ENCODE measurements at regions not wholly inside any gene's neighbourhood (a gene's known extent, or its start where the extent isn't known, plus 50 kb on each side); places are given as distances from the start of the nearest gene placed in this dataset.

- H3K4me1 ChIP-seq (ENCODE audit: insufficient read depth, low read length, poor library complexity, severe bottlenecking) = no peaks in the 10 kb centered on the region
- no peaks in the 10 kb centered on the region for H3K9me2 ChIP-seq (ENCODE audit: insufficient read depth, low read length)
- H3K4me3 ChIP-seq (ENCODE audit: low read depth, low read length, poor library complexity, severe bottlenecking) = no peak overlapping the region
- no peaks in the 10 kb centered on the region for H3K36me3 ChIP-seq (ENCODE audit: insufficient read depth, low read length)
- H3K79me2 ChIP-seq (ENCODE audit: insufficient read depth, low read depth, low read length) = no peaks in the 10 kb centered on the region
- no TSS peak for BruUV-seq (replicated peaks)
- H3K27ac ChIP-seq (ENCODE audit: low read depth, low read length, poor library complexity, severe bottlenecking) = no peak overlapping the region
- no peaks in the 10 kb centered on the region for H3K9me3 ChIP-seq (ENCODE audit: low read length)
- POLR2A ChIA-PET = no interaction called here
- TF ChIP-seq CTCF (conservative IDR thresholded peaks at IDR 0.05; ENCODE audit: low read length) (no peak), EZH2phosphoT487 (IDR thresholded peaks at IDR 0.05; ENCODE audit: borderline replicate concordance, low read depth, low read length) (no peak)
- no peak for DNase-seq (ENCODE audit: low spot score)
- CTCF ChIA-PET (ENCODE audit: unreplicated experiment) = no interaction called here
- no peak overlapping the region for H2AFZ ChIP-seq (ENCODE audit: low read length)
- H4K20me1 ChIP-seq (ENCODE audit: insufficient read depth, low read length) = no peaks in the 10 kb centered on the region
- no peak overlapping the region for H3K4me2 ChIP-seq (ENCODE audit: low read length)
- intact Hi-C loops (cut with micrococcal nuclease; ENCODE audit: unreplicated experiment) = no loop called here
These were observed 107.3 kb upstream of the PDC start for GRCh38 chr1:186568221-186568620.

GRCh38 chr1:186566140-186566855 lies 105.4 kb upstream of the PDC start:
- no peaks in the 10 kb centered on the region for H3K9me3 ChIP-seq (ENCODE audit: low read length)
- no peaks in the 10 kb centered on the region for H3K79me2 ChIP-seq (ENCODE audit: insufficient read depth, low read depth, low read length)
- no peak overlapping the region for H3K4me3 ChIP-seq (ENCODE audit: low read depth, low read length, poor library complexity, severe bottlenecking)
- TF ChIP-seq EZH2phosphoT487 (IDR thresholded peaks at IDR 0.05; ENCODE audit: borderline replicate concordance, low read depth, low read length) (no peak), CTCF (conservative IDR thresholded peaks at IDR 0.05; ENCODE audit: low read length) (no peak)
- intact Hi-C loops (cut with micrococcal nuclease; ENCODE audit: unreplicated experiment) = no loop called here
- no peak overlapping the region for H2AFZ ChIP-seq (ENCODE audit: low read length)
- CTCF ChIA-PET (ENCODE audit: unreplicated experiment) = no interaction called here
- no TSS peak for BruUV-seq (replicated peaks)
- no peaks in the 10 kb centered on the region for H3K4me1 ChIP-seq (ENCODE audit: insufficient read depth, low read length, poor library complexity, severe bottlenecking)
- no peaks in the 10 kb centered on the region for H3K36me3 ChIP-seq (ENCODE audit: insufficient read depth, low read length)
- H4K20me1 ChIP-seq (ENCODE audit: insufficient read depth, low read length) = no peaks in the 10 kb centered on the region
- no peak for DNase-seq (ENCODE audit: low spot score)
- POLR2A ChIA-PET = no interaction called here
- H3K27ac ChIP-seq (ENCODE audit: low read depth, low read length, poor library complexity, severe bottlenecking) = no peak overlapping the region
- H3K9me2 ChIP-seq (ENCODE audit: insufficient read depth, low read length) = no peaks in the 10 kb centered on the region
- no peak overlapping the region for H3K4me2 ChIP-seq (ENCODE audit: low read length)

- Histone ChIP-seq H3K9me3 (ENCODE audit: low read length) (no peaks in the 10 kb centered on the region), H3K4me3 (ENCODE audit: low read depth, low read length, poor library complexity, severe bottlenecking) (no peak overlapping the region), H3K4me2 (ENCODE audit: low read length) (no peak overlapping the region), H3K79me2 (ENCODE audit: insufficient read depth, low read depth, low read length) (no peaks in the 10 kb centered on the region), H3K27ac (ENCODE audit: low read depth, low read length, poor library complexity, severe bottlenecking) (no peak overlapping the region), H3K36me3 (ENCODE audit: insufficient read depth, low read length) (no peaks in the 10 kb centered on the region), H3K9me2 (ENCODE audit: insufficient read depth, low read length) (no peaks in the 10 kb centered on the region), H3K4me1 (ENCODE audit: insufficient read depth, low read length, poor library complexity, severe bottlenecking) (no peaks in the 10 kb centered on the region), H4K20me1 (ENCODE audit: insufficient read depth, low read length) (no peaks in the 10 kb centered on the region), H2AFZ (ENCODE audit: low read length) (no peak overlapping the region)
- CTCF ChIA-PET (ENCODE audit: unreplicated experiment) = no interaction called here
- TF ChIP-seq EZH2phosphoT487 (IDR thresholded peaks at IDR 0.05; ENCODE audit: borderline replicate concordance, low read depth, low read length) (no peak), CTCF (conservative IDR thresholded peaks at IDR 0.05; ENCODE audit: low read length) (no peak)
- DNase-seq (ENCODE audit: low spot score) = no peak
- BruUV-seq (replicated peaks) = no TSS peak
- POLR2A ChIA-PET = interaction anchor here (1.1 kb wide), 1 partner anchor 543 kb away, joined by 3 read pairs; no protein-coding TSS in a partner anchor
- intact Hi-C loops (cut with micrococcal nuclease; ENCODE audit: unreplicated experiment) = no loop called here
These were observed 103.7 kb upstream of the PDC start for GRCh38 chr1:186564582-186564981.

All from OCI-LY7 (cell line).